ENCODE measurements at regions not wholly inside any gene's neighbourhood (a gene's known extent, or its start where the extent isn't known, plus 50 kb on each side); places are given as distances from the start of the nearest gene placed in this dataset.

DNA sequence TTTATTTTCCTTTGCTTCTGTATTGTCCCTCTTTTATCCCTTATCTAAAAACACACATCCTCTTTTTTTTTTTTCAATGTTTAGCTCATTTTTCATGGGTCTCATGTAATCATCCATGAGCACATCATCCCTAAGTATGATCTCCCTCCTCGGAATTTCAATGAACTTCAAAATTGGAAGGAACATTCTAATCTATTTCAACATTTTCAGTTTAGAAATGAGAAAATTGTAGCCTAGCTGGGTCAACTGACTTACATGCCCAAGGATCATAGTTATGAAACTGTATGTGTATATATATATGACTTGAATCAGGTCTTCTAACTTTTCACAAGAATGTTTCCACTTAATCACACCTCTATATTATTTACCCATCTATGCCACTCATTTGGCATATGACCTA, 77.7 kb downstream of the TUSC1 start:
- TF ChIP-seq ZNF558 (tag by site-specific recombination; IDR thresholded peaks at IDR 0.05): no peak
- TF ChIP-seq, protein P1, sequence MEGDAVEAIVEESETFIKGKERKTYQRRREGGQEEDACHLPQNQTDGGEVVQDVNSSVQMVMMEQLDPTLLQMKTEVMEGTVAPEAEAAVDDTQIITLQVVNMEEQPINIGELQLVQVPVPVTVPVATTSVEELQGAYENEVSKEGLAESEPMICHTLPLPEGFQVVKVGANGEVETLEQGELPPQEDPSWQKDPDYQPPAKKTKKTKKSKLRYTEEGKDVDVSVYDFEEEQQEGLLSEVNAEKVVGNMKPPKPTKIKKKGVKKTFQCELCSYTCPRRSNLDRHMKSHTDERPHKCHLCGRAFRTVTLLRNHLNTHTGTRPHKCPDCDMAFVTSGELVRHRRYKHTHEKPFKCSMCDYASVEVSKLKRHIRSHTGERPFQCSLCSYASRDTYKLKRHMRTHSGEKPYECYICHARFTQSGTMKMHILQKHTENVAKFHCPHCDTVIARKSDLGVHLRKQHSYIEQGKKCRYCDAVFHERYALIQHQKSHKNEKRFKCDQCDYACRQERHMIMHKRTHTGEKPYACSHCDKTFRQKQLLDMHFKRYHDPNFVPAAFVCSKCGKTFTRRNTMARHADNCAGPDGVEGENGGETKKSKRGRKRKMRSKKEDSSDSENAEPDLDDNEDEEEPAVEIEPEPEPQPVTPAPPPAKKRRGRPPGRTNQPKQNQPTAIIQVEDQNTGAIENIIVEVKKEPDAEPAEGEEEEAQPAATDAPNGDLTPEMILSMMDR (tag by site-specific recombination; IDR thresholded peaks at IDR 0.05): no peak
- no peak for TF ChIP-seq ZBTB17 (tag by site-specific recombination; IDR thresholded peaks at IDR 0.05)
- TF ChIP-seq, protein P2, sequence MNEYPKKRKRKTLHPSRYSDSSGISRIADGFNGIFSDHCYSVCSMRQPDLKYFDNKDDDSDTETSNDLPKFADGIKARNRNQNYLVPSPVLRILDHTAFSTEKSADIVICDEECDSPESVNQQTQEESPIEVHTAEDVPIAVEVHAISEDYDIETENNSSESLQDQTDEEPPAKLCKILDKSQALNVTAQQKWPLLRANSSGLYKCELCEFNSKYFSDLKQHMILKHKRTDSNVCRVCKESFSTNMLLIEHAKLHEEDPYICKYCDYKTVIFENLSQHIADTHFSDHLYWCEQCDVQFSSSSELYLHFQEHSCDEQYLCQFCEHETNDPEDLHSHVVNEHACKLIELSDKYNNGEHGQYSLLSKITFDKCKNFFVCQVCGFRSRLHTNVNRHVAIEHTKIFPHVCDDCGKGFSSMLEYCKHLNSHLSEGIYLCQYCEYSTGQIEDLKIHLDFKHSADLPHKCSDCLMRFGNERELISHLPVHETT (tag by site-specific recombination; IDR thresholded peaks at IDR 0.05): no peak
- no peak for TF ChIP-seq ZNF416 (tag by site-specific recombination; IDR thresholded peaks at IDR 0.05)
- no peak for TF ChIP-seq ZNF76 (tag by site-specific recombination; IDR thresholded peaks at IDR 0.05; ENCODE audit: borderline replicate concordance, low read depth)
- TF ChIP-seq ZNF792 (tag by site-specific recombination; IDR thresholded peaks at IDR 0.05): no peak
- no peak for TF ChIP-seq TCF7L2 (IDR thresholded peaks at IDR 0.05; ENCODE audit: borderline replicate concordance, low read depth, low read length)
- no peak for TF ChIP-seq ZNF24 (tag by site-specific recombination; IDR thresholded peaks at IDR 0.05)
- TF ChIP-seq, protein P3, sequence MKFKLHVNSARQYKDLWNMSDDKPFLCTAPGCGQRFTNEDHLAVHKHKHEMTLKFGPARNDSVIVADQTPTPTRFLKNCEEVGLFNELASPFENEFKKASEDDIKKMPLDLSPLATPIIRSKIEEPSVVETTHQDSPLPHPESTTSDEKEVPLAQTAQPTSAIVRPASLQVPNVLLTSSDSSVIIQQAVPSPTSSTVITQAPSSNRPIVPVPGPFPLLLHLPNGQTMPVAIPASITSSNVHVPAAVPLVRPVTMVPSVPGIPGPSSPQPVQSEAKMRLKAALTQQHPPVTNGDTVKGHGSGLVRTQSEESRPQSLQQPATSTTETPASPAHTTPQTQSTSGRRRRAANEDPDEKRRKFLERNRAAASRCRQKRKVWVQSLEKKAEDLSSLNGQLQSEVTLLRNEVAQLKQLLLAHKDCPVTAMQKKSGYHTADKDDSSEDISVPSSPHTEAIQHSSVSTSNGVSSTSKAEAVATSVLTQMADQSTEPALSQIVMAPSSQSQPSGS (tag by site-specific recombination; IDR thresholded peaks at IDR 0.05; ENCODE audit: low read depth): no peak

Measured in HEK293 (cell line).